ENCODE measurements at regions not wholly inside any gene's neighbourhood (a gene's known extent, or its start where the extent isn't known, plus 50 kb on each side); places are given as distances from the start of the nearest gene placed in this dataset.

DNA sequence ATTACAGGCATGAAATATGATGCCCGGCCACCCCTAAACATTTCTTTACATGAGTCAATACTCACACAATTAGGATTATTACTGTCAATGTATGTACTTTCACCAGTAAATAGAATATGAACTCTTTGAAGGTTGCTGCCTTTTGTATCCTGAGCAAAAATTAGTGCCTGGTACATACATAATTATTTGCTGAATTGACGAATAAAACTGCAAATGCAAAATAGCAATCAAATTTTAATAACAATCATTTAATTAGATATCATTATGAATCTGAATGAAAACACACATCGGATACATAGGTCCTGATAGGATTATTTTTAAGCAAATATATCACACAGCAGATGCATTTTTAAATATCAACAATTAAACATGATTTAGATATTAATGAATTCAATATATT is 253.1 kb upstream of the HSFY2 start:
- TF ChIP-seq CTCF (IDR thresholded peaks at IDR 0.05 in 4 of 5, conservative IDR thresholded peaks at IDR 0.05 in 1 of 5) = no peak
- no peak for TF ChIP-seq POLR2A (IDR thresholded peaks at IDR 0.05)

Measured in gastrocnemius medialis (tissue), 4 donors.